ENCODE measurements at regions not wholly inside any gene's neighbourhood (a gene's known extent, or its start where the extent isn't known, plus 50 kb on each side); places are given as distances from the start of the nearest gene placed in this dataset.

- TF ChIP-seq CTCF (IDR thresholded peaks at IDR 0.05) (no peak), POLR2A (IDR thresholded peaks at IDR 0.05) (no peak)
These were observed 50.5 kb upstream of the ZNF469 start for GRCh38 chr16:88331989-88332920.
